DND-41 (cell line): ENCODE measurements at regions not wholly inside any gene's neighbourhood (a gene's known extent, or its start where the extent isn't known, plus 50 kb on each side); places are given as distances from the start of the nearest gene placed in this dataset.

ENCODE experiments used
- ATAC-seq: fragments of 200-7000 bp; cut with Tn5 transposase; 3 replicates; pipeline ENCODE4 v1.9.1; 2021; ENCODE audit warnings: low read depth; ENCODE audit not compliant: insufficient read depth
- DNase-seq: peaks from one replicate; pipeline ENCODE4 v3.0.0-alpha.2; 2020
- H2AFZ ChIP-seq: 2 replicates; pipeline ENCODE4 v1.6.0; 2012; ENCODE audit warnings: low read depth, low read length
- H3K27ac ChIP-seq: 2 replicates; pipeline ENCODE4 v1.5.1; 2012; ENCODE audit warnings: low read length, inconsistent platforms
- H3K27me3 ChIP-seq: fragments of 200-600 bp; sonication (generic); 2 replicates; pipeline ENCODE4 v1.6.0; 2012; ENCODE audit warnings: low read length, mild to moderate bottlenecking, inconsistent platforms; ENCODE audit not compliant: insufficient read depth, poor library complexity
- H3K36me3 ChIP-seq: 2 replicates; pipeline ENCODE4 v1.5.1; 2012; ENCODE audit warnings: low read length, inconsistent platforms; ENCODE audit not compliant: insufficient read depth
- H3K4me1 ChIP-seq: 2 replicates; pipeline ENCODE4 v1.5.1; 2012; ENCODE audit warnings: mild to moderate bottlenecking, low read length; ENCODE audit not compliant: insufficient read depth
- H3K4me2 ChIP-seq: 2 replicates; pipeline ENCODE4 v1.6.0; 2012; ENCODE audit warnings: mild to moderate bottlenecking, moderate library complexity, low read length, inconsistent platforms; ENCODE audit not compliant: insufficient read depth
- H3K4me3 ChIP-seq, 2 experiments: fragments of 200-600 bp in 1 of 2; shearing (Covaris generic) in 1 of 2; 2 replicates each; pipeline ENCODE4 v1.5.1; 2012 to 2016; ENCODE audit warnings: inconsistent platforms in 2 of 2, low read length in 2 of 2, mild to moderate bottlenecking in 2 of 2, low read depth in 1 of 2, moderate library complexity in 1 of 2
- H3K79me2 ChIP-seq: 2 replicates; pipeline ENCODE4 v1.6.0; 2012; ENCODE audit warnings: low read length, inconsistent platforms; ENCODE audit not compliant: insufficient read depth
- H3K9ac ChIP-seq: 2 replicates; pipeline ENCODE4 v1.6.0; 2012; ENCODE audit warnings: low read depth, mild to moderate bottlenecking, inconsistent platforms, low read length, moderate library complexity
- H3K9me3 ChIP-seq: 2 replicates; pipeline ENCODE4 v1.5.1; 2012; ENCODE audit warnings: low read length, moderate library complexity, mild to moderate bottlenecking, inconsistent platforms; ENCODE audit not compliant: insufficient read depth, severe bottlenecking
- H4K20me1 ChIP-seq: 2 replicates; pipeline ENCODE4 v1.6.0; 2012; ENCODE audit warnings: low read length; ENCODE audit not compliant: insufficient read depth
- CTCF ChIP-seq: IDR thresholded peaks from 2 replicates; pipeline ENCODE4 v1.5.1; 2012; ENCODE audit warnings: borderline replicate concordance, low read length, moderate library complexity, mild to moderate bottlenecking; ENCODE audit not compliant: poor library complexity, severe bottlenecking; ENCODE audit errors: extremely low read depth
- EZH2 ChIP-seq: IDR thresholded peaks from 3 replicates; pipeline ENCODE4 v1.6.1; 2012; ENCODE audit warnings: borderline replicate concordance, low read depth, mild to moderate bottlenecking, moderate library complexity, low read length, inconsistent platforms; ENCODE audit not compliant: severe bottlenecking

- Histone ChIP-seq H3K4me1 (no peaks in the 10 kb centered on the region), H3K79me2 (no peaks in the 10 kb centered on the region), H2AFZ (no peak overlapping the region), H3K9ac (no peak overlapping the region), H3K9me3 (no peaks in the 10 kb centered on the region), H4K20me1 (no peaks in the 10 kb centered on the region), H3K4me3 (no peak overlapping the region), H3K36me3 (no peaks in the 10 kb centered on the region), H3K27me3 (no peaks in the 10 kb centered on the region), H3K4me2 (no peak overlapping the region), H3K27ac (no peak overlapping the region)
- TF ChIP-seq CTCF: no peak
- no peak for TF ChIP-seq EZH2
- no peak for ATAC-seq
- no peak for DNase-seq
Observed at GRCh38 chr2:122977580-122977979, 1047.5 kb upstream of the CNTNAP5 start.

GRCh38 chr2:122980671-122981070 lies 1044.4 kb upstream of the CNTNAP5 start:
- ATAC-seq (no peak), DNase-seq (no peak)
- H3K4me1 ChIP-seq: no peaks in the 10 kb centered on the region
- no peaks in the 10 kb centered on the region for H3K36me3 ChIP-seq
- H4K20me1 ChIP-seq: no peaks in the 10 kb centered on the region
- H3K9ac ChIP-seq: no peak overlapping the region
- no peaks in the 10 kb centered on the region for H3K79me2 ChIP-seq
- H2AFZ ChIP-seq: no peak overlapping the region
- H3K9me3 ChIP-seq: no peaks in the 10 kb centered on the region
- H3K4me2 ChIP-seq: no peak overlapping the region
- TF ChIP-seq EZH2: no peak
- TF ChIP-seq CTCF: no peak
- H3K27ac ChIP-seq: no peak overlapping the region
- no peaks in the 10 kb centered on the region for H3K27me3 ChIP-seq
- no peak overlapping the region for H3K4me3 ChIP-seq

- no peak overlapping the region for H3K27ac ChIP-seq
- no peak overlapping the region for H2AFZ ChIP-seq
- no peak overlapping the region for H3K9ac ChIP-seq
- no peaks in the 10 kb centered on the region for H3K36me3 ChIP-seq
- H3K4me1 ChIP-seq: no peaks in the 10 kb centered on the region
- no peaks in the 10 kb centered on the region for H3K9me3 ChIP-seq
- no peaks in the 10 kb centered on the region for H3K79me2 ChIP-seq
- no peak overlapping the region for H3K4me2 ChIP-seq
- no peak for DNase-seq
- TF ChIP-seq EZH2 (no peak), CTCF (no peak)
- no peak overlapping the region for H3K4me3 ChIP-seq
- ATAC-seq: no peak
- no peaks in the 10 kb centered on the region for H4K20me1 ChIP-seq
- no peaks in the 10 kb centered on the region for H3K27me3 ChIP-seq
Observed at GRCh38 chr2:122982936-122983335, 1042.2 kb upstream of the CNTNAP5 start.
